Endodermal cell (in vitro differentiated cells): ENCODE measurements at regions not wholly inside any gene's neighbourhood (a gene's known extent, or its start where the extent isn't known, plus 50 kb on each side); places are given as distances from the start of the nearest gene placed in this dataset.

Source experiments
- DNase-seq: peaks from one replicate; pipeline ENCODE4 v3.0.0-alpha.2; 2017
- H3K27ac ChIP-seq: 2 replicates; pipeline ENCODE4 v1.5.1; 2013; ENCODE audit warnings: mild to moderate bottlenecking, low read depth, low read length, moderate library complexity
- H3K27me3 ChIP-seq: 2 replicates; pipeline ENCODE4 v1.6.1; 2013; ENCODE audit warnings: mild to moderate bottlenecking, low read length, moderate library complexity; ENCODE audit not compliant: insufficient read depth, control insufficient read depth, poor library complexity, severe bottlenecking
- H3K36me3 ChIP-seq: 2 replicates; pipeline ENCODE4 v1.7.0; 2013; ENCODE audit warnings: mild to moderate bottlenecking, low read length, moderate library complexity; ENCODE audit not compliant: control insufficient read depth, insufficient read depth
- H3K4me1 ChIP-seq: one replicate; pipeline ENCODE4 v1.7.0; 2013; ENCODE audit warnings: low read length; ENCODE audit not compliant: control insufficient read depth, insufficient read depth
- H3K4me3 ChIP-seq: 2 replicates; pipeline ENCODE4 v1.5.1; 2013; ENCODE audit warnings: mild to moderate bottlenecking, low read length, moderate library complexity
- H3K9ac ChIP-seq: 2 replicates; pipeline ENCODE4 v1.6.1; 2013; ENCODE audit warnings: mild to moderate bottlenecking, low read length, moderate library complexity; ENCODE audit not compliant: poor library complexity, severe bottlenecking; ENCODE audit errors: extremely low read depth
- H3K9me3 ChIP-seq: 2 replicates; pipeline ENCODE4 v1.6.1; 2013; ENCODE audit warnings: mild to moderate bottlenecking, low read length, moderate library complexity; ENCODE audit not compliant: control insufficient read depth
- H3K27ac Mint-ChIP-seq: 2 replicates; pipeline ENCODE4 v1.8.0; 2020; ENCODE audit warnings: mixed read lengths
- H3K27me3 Mint-ChIP-seq: 2 replicates; pipeline ENCODE4 v1.8.0; 2021; ENCODE audit warnings: mild to moderate bottlenecking, mixed read lengths; ENCODE audit not compliant: insufficient read depth
- H3K36me3 Mint-ChIP-seq: 2 replicates; pipeline ENCODE4 v1.8.0; 2020; ENCODE audit warnings: low read depth, mixed read lengths
- H3K4me1 Mint-ChIP-seq: 2 replicates; pipeline ENCODE4 v1.8.0; 2020; ENCODE audit warnings: mixed read lengths
- H3K4me3 Mint-ChIP-seq: 2 replicates; pipeline ENCODE4 v1.8.0; 2020; ENCODE audit warnings: mild to moderate bottlenecking, moderate library complexity, mixed read lengths
- H3K9me3 Mint-ChIP-seq: 2 replicates; pipeline ENCODE4 v1.8.0; 2020; ENCODE audit warnings: mild to moderate bottlenecking, mixed read lengths
- WGBS, 2 experiments: methylation state at CpG; one replicate each; pipeline versions ENCODE4 v1.1.5 to v1.1.7; 2013; ENCODE audit warnings: missing lambda C conversion rate in 2 of 2, mixed read lengths in 1 of 2; ENCODE audit not compliant: insufficient coverage in 1 of 2, insufficient read length in 1 of 2; 5-methylcytosine and 5-hydroxymethylcytosine counted together
- TF ChIP-seq, protein P1 (sequence below): fragments of 200-600 bp; sonication (generic); conservative IDR thresholded peaks from 2 replicates; pipeline ENCODE4 v1.5.0; 2021; ENCODE audit warnings: antibody characterized with exemption, mild to moderate bottlenecking

DNA sequence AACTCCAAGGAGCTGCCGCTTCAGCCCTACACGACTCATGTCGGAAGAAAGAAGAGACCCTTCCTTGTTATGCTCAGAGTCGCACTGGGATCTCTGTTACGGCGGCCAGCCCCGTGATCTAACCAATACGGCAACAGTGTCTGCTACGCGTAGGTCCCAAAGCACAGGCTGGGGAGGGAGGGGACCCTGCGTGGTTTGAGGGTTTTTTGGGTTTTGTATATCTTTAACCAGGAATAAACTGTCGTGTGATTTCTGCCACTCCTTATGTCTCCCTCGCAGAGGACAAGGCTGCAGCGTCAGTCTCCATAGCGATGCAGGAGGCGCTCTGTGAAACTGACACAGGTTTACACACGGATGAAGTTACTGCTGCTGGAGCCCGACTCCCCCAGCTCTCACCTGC, 60.0 kb upstream of the DIO3 start:
- no peak overlapping the region for H3K4me3 Mint-ChIP-seq
- no peak overlapping the region for H3K9ac ChIP-seq
- H3K27me3 ChIP-seq = no peaks in the 10 kb centered on the region
- H3K9me3 ChIP-seq = no peaks in the 10 kb centered on the region
- H3K36me3 Mint-ChIP-seq = no peaks in the 10 kb centered on the region
- no peaks in the 10 kb centered on the region for H3K36me3 ChIP-seq
- peaks cover 9% of the 10 kb centered on the region for H3K4me1 Mint-ChIP-seq
- no peak overlapping the region for H3K27ac Mint-ChIP-seq
- DNase-seq = no peak
- H3K27me3 Mint-ChIP-seq = peaks cover 12% of the 10 kb centered on the region
- no peak overlapping the region for H3K27ac ChIP-seq
- no peaks in the 10 kb centered on the region for H3K4me1 ChIP-seq
- WGBS, 2 experiments = 81 to 88% methylated on average over 15 to 18 of the region's 18 CpGs
- TF ChIP-seq, protein P1, sequence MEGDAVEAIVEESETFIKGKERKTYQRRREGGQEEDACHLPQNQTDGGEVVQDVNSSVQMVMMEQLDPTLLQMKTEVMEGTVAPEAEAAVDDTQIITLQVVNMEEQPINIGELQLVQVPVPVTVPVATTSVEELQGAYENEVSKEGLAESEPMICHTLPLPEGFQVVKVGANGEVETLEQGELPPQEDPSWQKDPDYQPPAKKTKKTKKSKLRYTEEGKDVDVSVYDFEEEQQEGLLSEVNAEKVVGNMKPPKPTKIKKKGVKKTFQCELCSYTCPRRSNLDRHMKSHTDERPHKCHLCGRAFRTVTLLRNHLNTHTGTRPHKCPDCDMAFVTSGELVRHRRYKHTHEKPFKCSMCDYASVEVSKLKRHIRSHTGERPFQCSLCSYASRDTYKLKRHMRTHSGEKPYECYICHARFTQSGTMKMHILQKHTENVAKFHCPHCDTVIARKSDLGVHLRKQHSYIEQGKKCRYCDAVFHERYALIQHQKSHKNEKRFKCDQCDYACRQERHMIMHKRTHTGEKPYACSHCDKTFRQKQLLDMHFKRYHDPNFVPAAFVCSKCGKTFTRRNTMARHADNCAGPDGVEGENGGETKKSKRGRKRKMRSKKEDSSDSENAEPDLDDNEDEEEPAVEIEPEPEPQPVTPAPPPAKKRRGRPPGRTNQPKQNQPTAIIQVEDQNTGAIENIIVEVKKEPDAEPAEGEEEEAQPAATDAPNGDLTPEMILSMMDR = no peak
- H3K4me3 ChIP-seq = no peak overlapping the region
- peaks cover 12% of the 10 kb centered on the region for H3K9me3 Mint-ChIP-seq

DNA sequence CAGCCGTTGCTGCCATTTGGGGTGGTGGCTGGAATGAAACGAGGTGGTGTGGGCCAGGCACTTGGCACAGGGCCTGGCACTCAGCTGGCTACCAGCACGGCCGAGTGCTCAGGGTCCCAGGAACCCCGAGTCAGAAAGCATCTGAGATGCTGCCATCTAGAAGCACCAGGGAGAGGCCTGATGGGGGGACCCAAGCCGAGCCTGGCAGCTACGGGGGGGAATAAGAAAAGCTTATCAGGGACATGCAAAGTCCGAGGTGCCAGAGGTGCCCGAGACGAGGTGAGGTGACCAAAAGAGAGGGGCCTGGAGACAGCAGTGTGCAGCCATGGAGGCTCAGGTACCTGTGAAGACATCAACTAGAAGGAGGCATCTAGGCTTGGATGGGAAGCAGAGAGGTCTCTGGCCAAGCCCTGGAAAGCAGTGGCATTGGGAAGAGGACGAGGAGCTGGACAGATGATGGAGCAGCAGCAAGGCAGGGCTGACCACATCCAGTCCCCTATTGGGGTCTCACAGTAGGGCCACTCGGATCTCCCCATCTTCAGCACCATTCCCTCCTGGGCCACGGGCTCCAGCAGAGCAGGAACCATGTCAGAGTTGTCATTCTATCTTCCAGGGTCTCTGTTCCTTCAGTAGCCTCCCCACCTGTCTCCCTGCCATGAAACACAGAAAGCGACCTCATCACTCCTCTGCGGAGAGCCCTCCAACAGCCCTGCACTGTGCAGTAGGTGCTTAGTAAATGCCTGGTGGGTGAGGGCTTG, 59.3 kb upstream of the DIO3 start:
- Histone ChIP-seq H3K36me3 (no peaks in the 10 kb centered on the region), H3K9me3 (no peaks in the 10 kb centered on the region), H3K4me3 (no peak overlapping the region), H3K4me1 (no peaks in the 10 kb centered on the region), H3K9ac (no peak overlapping the region), H3K27ac (no peak overlapping the region), H3K27me3 (no peaks in the 10 kb centered on the region)
- TF ChIP-seq, protein P1 = no peak
- WGBS, 2 experiments = 88 to 89% methylated on average over 13 to 15 of the region's 15 CpGs
- H3K4me3 Mint-ChIP-seq = no peak overlapping the region
- H3K27ac Mint-ChIP-seq = no peak overlapping the region
- peaks cover 12% of the 10 kb centered on the region for H3K27me3 Mint-ChIP-seq
- peaks cover 4% of the 10 kb centered on the region for H3K4me1 Mint-ChIP-seq
- H3K9me3 Mint-ChIP-seq = peaks cover 12% of the 10 kb centered on the region
- DNase-seq = peak; percentile 22
- H3K36me3 Mint-ChIP-seq = no peaks in the 10 kb centered on the region

DNA sequence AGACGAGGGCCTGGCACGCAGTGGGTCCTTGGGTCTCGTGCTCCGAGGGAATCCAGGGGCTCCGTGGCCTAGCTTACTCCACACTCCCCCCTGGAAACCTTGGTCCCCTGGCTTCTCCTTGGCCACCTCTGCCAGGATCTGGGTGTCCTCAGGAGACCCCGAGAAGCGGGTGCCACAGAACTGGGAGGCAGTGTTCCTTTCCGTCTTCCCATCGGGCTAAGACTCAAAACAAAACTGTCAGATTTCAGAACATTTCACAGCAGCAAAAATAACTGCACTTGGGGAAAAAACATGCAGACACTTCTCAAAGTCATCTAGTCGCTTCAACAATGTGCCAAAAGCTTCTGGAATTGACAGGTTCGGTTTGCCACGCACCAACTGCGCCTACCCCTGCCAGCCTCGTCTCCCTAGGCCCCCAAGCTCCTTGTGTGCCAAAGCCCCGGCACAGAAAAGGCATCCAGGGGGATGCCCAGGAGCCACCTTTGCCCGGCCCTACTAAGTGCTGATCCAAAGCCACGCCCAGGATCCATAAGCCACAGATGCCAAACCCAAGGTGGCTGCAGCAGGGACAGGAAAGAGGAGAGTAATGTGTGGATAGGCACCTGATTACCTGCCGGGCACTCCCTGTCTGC, 58.4 kb upstream of the DIO3 start:
- Mint-ChIP-seq H3K27ac (no peak overlapping the region), H3K4me1 (no peaks in the 10 kb centered on the region), H3K4me3 (no peak overlapping the region), H3K36me3 (no peaks in the 10 kb centered on the region), H3K27me3 (peaks cover 12% of the 10 kb centered on the region), H3K9me3 (peaks cover 12% of the 10 kb centered on the region)
- H3K27ac ChIP-seq = no peak overlapping the region
- no peaks in the 10 kb centered on the region for H3K9me3 ChIP-seq
- H3K4me3 ChIP-seq = no peak overlapping the region
- H3K27me3 ChIP-seq = no peaks in the 10 kb centered on the region
- H3K36me3 ChIP-seq = no peaks in the 10 kb centered on the region
- no peak overlapping the region for H3K9ac ChIP-seq
- peak; percentile 9 for DNase-seq
- H3K4me1 ChIP-seq = no peaks in the 10 kb centered on the region
- WGBS, 2 experiments = 93 to 95% methylated on average over 15 to 18 of the region's 18 CpGs
- TF ChIP-seq, protein P1 = no peak
